K562 (cell line): ENCODE measurements at regions not wholly inside any gene's neighbourhood (a gene's known extent, or its start where the extent isn't known, plus 50 kb on each side); places are given as distances from the start of the nearest gene placed in this dataset.
"Not testable (repeated sequence)": the region's sequence is repeated elsewhere in the genome, so short reads cannot be mapped to it uniquely, and the experiment has no call there.

ENCODE experiments used
- RFX5 ChIP-seq: IDR thresholded peaks from 2 replicates; pipeline ENCODE4 v1.6.1; 2011; ENCODE audit warnings: low read depth, mild to moderate bottlenecking, improper control_type of control experiment, low read length
- TF ChIP-seq, protein P1 (sequence below): fragments of 200-600 bp; sonication (generic); IDR thresholded peaks from one replicate; pipeline ENCODE4 v1.6.1; 2012; ENCODE audit warnings: mild to moderate bottlenecking, low read depth, low read length, inconsistent platforms

DNA sequence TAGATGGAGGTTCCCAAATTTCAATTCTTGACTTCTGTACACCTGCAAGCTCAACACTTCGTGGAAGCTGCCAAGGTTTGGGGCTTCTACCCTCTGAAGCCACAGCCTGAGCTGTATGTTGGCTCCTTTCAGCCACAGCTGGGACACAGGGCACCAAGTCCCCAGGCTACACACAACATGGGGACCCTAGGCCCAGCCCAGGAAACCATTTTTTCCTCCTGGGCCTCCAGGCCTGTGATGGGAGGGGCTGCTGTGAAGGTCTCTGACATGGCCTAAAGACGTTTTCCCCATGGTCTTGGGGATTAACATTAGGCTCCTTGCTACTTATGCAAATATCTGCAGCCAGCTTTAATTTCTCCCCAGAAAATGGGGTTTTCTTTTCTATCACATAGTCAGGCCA, 97.7 kb downstream of the GPRASP3 start:
- TF ChIP-seq, protein P1, sequence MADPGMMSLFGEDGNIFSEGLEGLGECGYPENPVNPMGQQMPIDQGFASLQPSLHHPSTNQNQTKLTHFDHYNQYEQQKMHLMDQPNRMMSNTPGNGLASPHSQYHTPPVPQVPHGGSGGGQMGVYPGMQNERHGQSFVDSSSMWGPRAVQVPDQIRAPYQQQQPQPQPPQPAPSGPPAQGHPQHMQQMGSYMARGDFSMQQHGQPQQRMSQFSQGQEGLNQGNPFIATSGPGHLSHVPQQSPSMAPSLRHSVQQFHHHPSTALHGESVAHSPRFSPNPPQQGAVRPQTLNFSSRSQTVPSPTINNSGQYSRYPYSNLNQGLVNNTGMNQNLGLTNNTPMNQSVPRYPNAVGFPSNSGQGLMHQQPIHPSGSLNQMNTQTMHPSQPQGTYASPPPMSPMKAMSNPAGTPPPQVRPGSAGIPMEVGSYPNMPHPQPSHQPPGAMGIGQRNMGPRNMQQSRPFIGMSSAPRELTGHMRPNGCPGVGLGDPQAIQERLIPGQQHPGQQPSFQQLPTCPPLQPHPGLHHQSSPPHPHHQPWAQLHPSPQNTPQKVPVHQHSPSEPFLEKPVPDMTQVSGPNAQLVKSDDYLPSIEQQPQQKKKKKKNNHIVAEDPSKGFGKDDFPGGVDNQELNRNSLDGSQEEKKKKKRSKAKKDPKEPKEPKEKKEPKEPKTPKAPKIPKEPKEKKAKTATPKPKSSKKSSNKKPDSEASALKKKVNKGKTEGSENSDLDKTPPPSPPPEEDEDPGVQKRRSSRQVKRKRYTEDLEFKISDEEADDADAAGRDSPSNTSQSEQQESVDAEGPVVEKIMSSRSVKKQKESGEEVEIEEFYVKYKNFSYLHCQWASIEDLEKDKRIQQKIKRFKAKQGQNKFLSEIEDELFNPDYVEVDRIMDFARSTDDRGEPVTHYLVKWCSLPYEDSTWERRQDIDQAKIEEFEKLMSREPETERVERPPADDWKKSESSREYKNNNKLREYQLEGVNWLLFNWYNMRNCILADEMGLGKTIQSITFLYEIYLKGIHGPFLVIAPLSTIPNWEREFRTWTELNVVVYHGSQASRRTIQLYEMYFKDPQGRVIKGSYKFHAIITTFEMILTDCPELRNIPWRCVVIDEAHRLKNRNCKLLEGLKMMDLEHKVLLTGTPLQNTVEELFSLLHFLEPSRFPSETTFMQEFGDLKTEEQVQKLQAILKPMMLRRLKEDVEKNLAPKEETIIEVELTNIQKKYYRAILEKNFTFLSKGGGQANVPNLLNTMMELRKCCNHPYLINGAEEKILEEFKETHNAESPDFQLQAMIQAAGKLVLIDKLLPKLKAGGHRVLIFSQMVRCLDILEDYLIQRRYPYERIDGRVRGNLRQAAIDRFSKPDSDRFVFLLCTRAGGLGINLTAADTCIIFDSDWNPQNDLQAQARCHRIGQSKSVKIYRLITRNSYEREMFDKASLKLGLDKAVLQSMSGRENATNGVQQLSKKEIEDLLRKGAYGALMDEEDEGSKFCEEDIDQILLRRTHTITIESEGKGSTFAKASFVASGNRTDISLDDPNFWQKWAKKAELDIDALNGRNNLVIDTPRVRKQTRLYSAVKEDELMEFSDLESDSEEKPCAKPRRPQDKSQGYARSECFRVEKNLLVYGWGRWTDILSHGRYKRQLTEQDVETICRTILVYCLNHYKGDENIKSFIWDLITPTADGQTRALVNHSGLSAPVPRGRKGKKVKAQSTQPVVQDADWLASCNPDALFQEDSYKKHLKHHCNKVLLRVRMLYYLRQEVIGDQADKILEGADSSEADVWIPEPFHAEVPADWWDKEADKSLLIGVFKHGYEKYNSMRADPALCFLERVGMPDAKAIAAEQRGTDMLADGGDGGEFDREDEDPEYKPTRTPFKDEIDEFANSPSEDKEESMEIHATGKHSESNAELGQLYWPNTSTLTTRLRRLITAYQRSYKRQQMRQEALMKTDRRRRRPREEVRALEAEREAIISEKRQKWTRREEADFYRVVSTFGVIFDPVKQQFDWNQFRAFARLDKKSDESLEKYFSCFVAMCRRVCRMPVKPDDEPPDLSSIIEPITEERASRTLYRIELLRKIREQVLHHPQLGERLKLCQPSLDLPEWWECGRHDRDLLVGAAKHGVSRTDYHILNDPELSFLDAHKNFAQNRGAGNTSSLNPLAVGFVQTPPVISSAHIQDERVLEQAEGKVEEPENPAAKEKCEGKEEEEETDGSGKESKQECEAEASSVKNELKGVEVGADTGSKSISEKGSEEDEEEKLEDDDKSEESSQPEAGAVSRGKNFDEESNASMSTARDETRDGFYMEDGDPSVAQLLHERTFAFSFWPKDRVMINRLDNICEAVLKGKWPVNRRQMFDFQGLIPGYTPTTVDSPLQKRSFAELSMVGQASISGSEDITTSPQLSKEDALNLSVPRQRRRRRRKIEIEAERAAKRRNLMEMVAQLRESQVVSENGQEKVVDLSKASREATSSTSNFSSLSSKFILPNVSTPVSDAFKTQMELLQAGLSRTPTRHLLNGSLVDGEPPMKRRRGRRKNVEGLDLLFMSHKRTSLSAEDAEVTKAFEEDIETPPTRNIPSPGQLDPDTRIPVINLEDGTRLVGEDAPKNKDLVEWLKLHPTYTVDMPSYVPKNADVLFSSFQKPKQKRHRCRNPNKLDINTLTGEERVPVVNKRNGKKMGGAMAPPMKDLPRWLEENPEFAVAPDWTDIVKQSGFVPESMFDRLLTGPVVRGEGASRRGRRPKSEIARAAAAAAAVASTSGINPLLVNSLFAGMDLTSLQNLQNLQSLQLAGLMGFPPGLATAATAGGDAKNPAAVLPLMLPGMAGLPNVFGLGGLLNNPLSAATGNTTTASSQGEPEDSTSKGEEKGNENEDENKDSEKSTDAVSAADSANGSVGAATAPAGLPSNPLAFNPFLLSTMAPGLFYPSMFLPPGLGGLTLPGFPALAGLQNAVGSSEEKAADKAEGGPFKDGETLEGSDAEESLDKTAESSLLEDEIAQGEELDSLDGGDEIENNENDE = not testable (repeated sequence)
- not testable (repeated sequence) for TF ChIP-seq RFX5
